Fibroblast of skin of right quadriceps (primary cell): ENCODE measurements at regions not wholly inside any gene's neighbourhood (a gene's known extent, or its start where the extent isn't known, plus 50 kb on each side); places are given as distances from the start of the nearest gene placed in this dataset.
A peak's percentile ranks its signal among the peaks of the same experiment; 100 is the strongest.

Source experiments
- DNase-seq: peaks from one replicate; pipeline ENCODE4 v3.0.0-alpha.2; 2013

DNA sequence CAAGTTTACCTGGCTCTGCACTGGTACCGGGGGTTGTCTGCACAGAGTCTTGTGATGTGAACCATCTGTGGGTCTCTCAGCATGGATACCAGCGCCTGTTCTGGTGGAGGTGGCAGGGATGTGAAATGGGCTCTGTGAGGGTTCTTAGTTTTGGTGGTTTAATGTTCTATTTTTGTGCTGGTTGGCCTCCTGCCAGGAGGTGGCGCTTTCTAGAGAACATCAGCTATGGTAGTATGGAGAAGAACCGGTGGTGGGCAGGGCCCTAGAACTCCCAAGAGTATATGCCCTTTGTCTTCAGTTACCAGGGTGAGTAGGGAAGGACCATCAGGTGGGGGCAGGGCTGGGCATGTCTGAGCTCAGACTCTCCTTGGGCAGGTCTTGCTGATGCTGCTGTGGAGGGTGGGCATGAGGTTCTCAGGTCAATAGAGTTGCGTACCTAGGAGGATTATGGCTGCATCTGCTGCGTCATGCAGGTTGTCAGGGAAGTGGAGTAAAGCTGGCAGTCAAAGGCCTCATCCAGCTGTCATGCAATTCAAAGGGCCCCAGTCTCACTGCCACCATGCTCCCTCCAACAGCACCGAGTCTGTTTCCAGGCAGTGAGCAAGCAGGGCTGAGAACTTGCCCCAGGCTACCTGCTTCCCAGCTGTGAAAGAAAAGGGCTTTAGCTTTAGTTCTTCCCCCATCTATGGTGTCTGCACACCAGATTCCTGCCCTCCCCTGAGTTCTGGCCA lies 278.0 kb downstream of the METTL4 start:
- DNase-seq = no peak

DNA sequence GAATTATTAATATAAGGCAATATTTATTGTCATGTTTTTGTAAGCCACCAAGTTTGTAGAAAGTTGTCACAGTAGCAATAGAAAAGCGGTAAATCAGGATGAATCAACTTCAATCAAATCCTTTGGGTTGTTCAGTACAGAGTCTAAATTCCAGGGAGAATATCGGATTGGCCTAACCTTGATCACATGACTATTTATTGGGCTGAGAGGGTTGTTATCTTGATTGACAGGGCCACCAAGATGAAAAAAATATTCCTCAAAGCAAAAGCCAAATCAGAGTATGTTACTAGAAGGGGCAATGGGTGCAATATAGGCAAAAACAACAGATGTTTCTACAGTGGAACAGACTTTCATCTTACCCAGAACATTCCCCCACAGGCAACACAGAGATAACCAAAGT lies 270.0 kb downstream of the METTL4 start:
- no peak for DNase-seq

DNA sequence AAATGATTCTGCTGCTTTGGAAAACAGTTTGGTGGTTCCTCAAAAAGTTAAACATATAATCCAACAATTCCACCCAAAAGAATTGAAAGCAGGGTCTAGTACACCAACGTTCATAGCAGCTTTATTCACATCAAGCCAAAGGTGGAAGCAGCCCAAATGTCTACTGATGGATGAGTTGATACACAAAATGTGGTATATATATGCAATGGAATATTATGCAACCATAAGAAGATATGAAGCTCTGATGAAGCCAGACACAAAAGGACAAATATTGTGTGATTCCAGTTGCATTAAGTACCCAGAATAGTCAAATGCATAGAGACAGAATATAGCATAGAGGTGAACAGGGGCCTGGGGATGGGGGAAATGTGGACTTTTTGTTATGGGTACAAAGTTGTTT lies 269.3 kb downstream of the METTL4 start:
- no peak for DNase-seq

DNA sequence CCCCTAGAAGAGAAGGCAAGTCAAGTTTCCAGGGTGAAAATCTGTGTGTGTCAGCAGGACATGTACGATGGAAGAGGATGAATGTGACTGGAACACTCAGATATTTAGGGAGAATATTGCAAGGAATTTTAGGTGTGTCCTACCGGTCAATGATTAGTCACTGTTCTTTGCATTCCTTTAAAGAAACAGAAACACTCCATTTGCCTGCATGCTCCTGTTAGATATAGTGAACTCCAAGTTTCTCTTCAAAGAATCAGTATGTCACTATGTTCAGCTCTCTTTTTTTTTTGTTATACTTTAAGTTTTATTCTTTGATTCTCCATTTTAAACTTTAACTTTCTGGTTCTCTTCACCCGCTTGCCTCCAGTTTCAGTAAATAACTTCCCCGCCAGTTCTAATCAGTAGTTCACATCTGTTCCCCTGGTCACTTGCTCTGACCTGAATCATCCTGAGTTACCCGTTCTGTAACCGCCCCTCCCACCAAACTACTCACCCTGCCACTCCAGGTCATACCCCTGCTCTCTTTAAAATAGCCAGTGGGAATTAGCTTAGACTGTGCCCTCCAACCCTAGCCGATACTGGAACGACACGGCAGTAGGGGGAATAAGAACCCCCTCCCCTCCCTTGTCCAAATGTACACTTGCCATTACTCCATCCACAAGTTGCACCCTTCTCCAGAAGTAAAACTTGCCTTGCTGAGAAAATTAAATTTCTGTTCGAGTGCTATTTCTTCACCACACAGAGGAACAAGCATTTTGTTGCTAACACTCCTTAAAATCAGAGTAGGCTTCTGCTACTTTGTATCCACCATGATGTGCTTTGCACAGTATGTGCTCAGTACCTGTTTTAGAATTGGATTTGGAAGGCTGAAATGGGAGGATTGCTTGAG lies 268.4 kb downstream of the METTL4 start:
- peak; percentile 64 for DNase-seq

DNA sequence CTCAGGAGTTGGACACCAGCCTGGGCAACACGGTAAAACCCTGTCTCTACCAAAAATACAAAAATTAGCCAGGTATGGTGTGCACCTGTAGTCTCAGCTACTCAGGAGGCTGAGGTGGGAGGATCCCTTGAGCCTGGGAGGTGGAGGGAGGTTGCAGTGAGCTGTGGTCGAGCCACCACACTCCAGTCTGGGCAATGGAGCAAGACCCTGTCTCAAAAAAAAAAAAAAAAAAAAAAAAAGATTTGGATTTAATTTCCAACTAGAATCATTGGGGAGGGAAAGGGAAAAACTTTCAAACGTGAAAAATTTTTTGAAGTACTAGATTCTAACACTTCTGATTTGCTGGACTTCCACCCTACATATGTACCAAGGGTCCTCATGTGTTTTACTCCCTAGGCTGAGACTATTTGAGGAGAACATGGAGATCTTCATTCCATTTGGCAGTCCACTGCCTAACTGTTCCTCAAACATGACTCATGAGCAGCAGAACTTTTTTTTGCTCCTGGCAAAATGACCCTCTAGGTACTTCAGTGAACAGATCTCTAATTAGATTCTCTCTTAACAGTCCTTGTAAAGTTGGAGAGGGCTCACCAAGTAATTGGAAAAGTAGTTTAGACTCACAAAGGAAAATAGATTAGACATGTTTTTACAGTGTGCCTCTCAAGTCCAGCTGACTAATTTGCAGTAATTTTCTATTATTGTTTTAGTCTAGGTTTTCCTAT lies 267.6 kb downstream of the METTL4 start:
- DNase-seq = peak; percentile 28

DNA sequence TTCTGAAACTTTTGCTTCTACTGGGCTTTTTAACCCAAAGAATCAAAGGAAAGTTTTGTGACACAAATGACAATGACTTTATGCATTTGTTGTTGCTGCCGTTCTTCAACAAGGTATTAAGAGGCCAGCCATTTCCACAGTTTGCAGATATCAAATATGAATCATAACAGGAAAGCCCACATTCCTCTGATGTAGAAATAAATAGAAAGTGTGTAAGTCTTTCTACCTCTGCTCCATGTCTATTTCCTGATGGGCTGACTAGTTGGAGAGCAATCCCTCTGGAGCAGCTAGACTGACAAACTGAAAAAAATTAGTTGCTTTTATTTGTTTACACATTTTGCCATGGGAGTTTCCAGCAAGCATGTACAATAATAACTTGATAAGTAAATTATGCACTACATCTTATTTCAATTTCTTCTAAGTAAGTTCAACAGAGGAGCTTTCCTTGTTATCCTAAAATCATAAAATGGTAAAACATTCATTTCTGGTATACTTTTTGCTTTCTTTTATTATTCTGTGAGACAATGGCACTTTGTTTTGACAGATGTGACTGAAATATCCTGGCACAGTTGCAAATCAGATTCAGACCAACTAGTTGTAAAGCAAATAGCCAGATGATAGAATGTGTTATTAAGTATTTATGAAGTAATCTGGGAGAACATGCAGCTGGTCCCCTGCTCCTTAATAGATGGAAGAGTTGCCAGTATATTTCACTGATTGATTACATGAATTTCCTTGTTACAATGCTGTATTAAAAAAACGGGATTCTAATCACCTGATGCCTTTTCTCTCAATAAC lies 266.7 kb downstream of the METTL4 start:
- DNase-seq = peak; percentile 23

DNA sequence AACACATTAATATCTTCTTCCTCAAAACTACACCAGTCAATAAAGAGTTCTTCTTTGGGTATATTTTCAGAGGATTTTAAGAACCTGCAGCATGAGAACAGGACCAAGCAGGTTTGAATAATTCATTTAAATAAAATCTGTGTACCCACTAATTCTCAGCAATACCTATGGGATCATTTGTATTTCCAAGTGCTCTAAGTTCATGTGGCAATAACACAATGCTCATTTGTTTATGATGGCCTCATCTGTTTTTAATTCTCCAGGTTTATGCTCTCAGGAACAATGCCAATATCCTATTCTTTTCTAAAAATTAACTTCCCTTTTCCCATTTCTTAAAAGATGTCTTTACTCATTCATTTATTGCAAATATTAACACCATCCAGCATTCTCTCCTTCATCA lies 264.7 kb downstream of the METTL4 start:
- no peak for DNase-seq

DNA sequence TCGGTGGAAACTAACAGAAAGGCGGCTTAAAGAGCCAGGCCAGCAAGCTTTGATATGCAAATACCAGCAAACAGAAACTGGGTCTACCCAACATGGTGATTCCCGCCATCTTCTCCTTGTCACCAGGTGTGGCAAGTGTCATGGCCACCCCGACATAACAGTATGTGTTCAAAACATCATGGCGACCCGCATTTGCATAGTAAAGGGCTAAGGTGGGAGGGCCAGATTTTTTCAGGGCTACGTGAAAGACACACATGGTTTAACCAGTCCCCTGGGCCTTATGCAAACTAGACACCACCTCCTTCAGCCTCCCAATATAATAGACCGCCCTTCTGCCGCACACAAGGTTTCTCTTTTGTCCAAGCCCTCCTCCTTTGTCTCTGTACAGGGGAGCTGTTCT lies 260.4 kb downstream of the METTL4 start:
- DNase-seq = no peak

DNA sequence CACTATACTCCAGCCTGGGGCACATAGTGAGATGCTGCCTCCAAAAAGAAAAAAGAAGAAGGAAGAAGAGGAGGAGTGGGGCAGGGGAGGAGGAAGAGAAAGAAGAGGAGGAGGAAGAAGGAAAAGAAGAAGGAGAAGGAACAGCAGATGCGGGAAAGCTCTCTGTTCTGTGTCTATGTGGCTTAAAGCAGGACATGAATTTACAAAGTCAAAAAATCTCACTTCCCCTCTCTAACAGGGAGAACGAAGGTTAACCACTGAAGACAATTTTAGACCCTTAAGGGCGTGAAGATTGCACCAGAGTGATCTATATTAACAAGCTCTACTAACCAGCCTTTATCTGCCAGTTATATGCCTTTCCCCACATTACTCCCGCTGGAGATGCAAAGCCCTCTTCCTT lies 258.9 kb downstream of the METTL4 start:
- DNase-seq = no peak

DNA sequence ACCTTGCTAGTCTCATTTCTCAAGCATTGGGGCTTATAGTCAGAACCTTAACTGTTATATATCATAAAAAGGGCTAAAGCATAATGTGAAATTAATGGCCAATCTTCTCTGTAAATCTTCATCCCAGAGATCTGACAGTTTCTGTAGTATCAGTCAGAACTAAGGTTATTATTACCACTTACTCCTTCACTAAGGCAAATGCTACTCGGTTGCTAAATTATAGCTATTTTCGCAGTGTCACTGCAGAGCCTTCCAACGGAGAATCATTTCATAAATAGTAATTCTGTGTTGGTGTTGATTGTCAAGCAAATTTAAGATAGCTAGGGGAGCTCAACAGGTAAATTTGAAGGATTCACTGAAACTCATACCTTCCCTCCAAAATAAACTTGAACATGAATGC lies 258.0 kb downstream of the METTL4 start:
- DNase-seq = no peak

DNA sequence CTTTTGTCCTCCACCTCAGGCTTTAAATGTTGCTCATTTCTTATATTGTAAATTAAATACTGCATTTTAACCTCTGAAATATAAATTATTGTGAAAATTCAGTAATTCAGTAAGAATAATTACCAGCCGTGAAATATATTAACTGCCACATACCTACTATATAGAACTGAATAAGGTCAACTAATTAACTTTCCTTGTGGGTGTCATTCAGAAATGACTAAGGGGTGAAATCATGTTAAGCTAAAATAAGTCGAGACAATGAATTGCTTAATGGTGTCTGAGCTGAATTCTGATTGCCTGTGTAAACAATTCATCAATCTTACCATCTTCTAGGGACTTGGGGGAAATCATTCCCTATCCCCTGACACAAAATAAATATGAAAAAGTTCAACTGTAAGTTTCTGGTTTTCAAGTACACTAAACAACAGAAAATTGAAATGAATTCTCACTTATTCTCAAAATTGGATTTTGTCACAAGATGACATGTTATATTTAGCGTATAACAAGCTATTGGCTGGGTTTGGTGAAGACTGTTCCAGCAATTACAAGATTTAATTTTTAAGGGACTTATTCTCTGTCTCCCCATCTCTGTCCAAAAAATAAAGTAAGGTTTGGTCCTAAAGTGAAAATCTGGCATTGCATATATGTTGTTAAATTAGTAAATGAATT lies 255.1 kb downstream of the METTL4 start:
- no peak for DNase-seq

DNA sequence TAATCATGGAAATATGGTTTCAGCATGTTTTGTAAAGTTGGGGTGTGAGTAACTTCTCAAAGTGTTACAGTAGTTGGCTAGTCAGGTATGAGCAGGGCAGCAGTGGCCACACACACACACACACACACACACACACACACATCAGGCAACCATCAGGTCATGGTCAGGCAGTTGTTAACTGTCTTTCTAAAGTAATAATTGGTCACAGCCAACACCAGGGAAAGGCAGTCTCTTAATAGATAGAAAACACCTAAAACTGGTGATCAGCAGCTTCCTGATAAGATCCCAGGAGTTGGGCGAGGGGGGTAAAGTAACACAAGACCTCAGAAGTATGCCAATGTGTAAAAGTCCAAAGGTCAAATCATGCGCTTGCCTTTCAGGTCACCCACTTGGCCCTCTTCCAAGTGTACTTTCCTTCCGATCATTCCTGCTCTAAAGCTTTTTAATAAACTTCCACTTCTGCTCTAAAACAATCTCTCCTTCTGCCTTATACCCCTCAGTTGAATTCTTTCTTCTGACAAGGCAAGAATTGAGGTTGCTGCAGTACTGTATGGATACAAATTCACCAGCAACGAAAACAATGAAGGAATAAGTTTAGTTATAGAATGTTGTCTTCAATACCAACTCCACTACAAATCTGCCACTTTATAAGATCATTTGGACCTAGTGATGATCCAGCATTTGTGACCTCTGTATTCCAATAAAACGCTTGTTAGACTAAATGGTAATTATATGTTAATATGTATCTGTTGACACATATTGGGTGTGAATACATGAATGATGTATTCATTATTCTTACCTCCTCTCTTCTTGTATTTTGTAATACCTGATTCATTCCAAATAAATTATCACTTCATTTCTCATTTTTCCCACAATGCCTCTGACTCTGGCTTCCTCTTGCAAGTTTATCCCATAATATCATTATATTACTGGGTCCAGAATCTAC lies 254.3 kb downstream of the METTL4 start:
- DNase-seq = no peak

DNA sequence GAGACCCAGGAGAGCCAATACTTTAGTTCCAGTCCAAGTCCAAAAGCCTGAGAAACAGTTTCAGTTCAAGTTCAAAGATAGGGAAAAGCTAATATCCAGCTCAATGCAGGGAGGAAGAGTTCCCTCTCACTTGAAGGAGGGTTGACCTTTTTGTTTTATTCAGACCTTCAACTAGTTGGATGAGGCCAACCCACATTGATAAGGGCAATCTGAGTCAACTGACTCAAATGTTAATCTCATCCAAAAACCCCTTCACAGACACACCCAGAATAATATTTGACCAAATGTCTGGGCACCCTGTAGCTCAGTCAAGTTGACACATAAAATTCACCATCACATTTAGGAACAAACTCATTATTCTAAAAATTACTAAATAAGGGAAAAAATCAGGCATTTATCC lies 246.8 kb downstream of the METTL4 start:
- no peak for DNase-seq

DNA sequence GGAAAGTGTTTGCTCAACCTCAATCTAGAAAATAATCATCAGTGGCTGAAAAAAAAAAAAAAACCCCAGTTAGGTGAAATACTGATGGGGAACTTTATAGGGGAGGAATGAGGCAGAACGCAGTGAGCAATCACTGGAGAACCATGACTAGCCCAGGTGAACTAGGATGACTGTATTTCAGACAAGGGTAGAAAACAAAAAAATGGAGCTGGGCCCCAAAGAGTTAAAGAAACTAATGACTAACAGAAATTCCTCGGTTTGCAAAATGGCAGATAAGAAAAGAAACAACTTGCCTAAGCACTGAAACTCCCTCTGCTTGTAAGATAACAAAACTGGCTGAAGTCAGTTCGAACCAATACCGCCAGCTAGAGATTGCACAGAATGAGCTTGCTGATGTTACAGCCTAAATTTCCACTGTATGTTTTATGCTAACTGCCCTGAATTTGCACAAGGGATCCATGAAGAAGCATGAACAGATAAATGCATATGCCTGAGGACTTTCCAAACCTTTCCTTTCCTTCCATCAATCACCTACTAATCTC lies 245.9 kb downstream of the METTL4 start:
- DNase-seq = peak; percentile 7

DNA sequence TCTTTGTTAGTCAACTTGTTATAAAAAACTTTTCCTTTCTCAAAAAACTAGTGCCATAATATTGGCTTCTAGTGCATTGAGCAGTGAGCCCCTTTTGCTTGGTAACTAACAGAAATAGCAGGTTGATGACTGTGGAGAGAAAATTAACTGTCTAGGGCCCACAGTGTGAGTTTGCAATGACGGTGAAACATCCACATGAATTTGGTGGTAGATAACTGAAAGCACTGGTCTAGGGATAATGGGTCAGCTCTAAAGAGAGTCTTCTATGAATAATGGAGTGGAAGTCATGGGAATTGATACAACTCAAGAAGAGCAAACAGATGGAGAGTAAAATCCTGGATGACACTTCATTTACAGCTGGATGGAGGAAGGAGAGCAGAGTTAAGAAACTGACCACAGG lies 245.4 kb downstream of the METTL4 start:
- DNase-seq = no peak

DNA sequence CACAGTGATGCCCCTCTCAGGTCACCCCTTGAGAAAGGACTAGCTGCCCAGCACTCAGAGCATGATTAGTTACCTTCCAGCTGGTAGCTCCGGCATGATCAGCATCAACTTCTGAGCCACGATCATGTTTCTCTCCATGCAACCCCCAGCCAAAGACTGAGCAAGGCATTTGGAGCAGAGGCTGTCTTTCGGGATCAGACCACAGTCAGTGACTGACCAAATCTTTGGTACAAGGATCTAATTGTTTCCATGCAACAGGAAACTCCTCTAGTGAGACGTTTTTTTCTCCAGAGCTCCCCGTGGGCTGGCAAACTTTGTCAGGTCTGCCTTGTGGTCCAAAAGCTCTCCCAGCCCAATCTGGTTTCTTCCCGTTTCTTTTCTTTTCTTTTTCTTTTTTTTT lies 244.3 kb downstream of the METTL4 start:
- DNase-seq = peak; percentile 28

DNA sequence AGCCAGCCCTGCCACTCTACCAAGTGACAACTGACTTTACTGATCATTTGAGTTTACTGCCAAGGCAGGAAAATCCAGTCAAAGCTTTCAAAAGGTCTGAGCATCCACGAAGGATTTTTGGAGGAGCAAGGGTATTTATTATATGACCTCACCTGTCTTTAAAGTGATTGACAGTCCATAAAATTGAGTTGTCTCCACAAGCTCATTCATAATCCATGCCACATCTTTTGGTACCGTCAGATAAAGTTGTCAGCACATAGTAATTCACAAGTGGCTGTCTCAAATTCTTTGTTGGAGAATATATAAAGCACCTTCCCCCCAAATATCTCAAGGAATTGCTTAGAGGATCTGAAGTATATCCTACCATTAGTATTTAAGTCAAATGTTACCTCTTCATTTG lies 240.5 kb downstream of the METTL4 start:
- no peak for DNase-seq

DNA sequence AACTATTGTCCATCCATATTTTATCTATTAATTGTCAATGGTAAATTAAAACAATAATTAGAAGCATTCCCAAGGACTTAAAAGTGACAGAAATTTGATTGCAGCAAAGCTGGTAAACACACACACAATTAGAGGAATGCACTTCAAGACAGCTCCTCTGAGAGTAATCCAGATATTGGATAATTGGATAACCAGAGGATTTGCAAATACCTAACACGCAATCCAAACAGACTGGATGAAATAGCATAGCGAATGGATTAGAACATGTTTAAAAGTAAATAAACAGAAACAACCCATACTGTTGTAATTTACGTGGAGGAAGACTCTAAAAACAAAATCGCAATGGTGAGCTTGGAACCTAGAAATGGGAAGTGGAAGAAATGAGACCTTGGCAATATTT lies 239.8 kb downstream of the METTL4 start:
- DNase-seq = no peak

DNA sequence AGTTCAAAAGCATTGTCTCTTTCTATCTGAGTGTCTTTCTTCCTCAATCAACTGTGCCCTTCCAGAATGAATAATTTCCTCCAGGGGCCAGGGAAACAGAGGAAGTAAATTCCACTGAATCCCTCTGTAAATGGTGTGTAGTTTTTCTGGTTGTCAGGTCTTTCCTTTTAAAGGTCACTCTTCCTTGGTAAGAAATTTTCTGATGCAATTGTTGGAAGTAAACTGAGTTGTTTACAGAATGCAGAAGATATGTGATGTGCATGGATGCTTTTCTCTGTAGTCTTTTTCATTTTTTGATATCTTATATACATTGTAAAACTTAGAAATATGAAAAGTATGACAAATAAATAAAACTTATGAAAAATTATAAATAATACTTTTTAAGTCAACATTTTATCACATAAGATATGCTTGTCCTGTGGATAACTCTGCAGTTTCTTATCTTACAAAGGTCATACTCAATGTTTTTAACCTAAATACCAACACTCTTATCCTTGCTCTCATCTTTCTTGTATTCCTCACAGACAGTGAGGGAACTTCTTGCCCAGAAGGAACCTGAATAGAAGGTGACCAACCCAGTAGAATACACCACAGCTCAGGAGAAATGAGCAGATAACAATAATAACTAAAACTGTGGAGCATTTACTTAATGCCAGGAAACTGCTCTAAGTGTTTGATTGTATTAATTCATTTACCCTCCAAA lies 234.5 kb downstream of the METTL4 start:
- DNase-seq = no peak

DNA sequence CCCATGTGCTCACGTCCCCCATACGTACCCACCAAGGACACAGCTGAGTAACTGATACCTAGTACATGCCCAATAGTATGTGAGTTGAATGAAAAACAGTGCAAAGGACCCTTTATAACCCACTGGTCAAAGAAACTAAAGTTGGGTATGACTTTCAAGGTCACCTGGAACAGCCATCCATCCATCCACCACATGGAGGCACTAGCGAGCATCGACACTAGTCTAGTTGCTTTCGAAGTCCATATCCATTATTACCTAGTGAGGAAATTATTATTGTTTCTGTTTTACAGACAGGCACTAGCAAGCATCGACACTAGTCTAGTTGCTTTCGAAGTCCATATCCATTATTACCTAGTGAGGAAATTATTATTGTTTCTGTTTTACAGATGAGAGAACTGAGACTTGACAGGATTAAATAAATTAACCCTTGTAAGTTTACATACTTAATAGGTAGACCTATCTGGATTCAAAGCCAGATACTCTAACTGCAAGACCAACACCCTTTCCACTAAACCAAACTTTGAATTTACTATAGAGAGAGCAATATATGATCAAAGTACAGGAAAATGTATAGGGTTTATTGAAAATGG lies 233.7 kb downstream of the METTL4 start:
- DNase-seq = peak; percentile 7
